ENCODE measurements at regions not wholly inside any gene's neighbourhood (a gene's known extent, or its start where the extent isn't known, plus 50 kb on each side); places are given as distances from the start of the nearest gene placed in this dataset.
"Not testable (repeated sequence)": the region's sequence is repeated elsewhere in the genome, so short reads cannot be mapped to it uniquely, and the experiment has no call there.

GRCh38 chr6:78694628-78695027 lies 172.7 kb upstream of the IRAK1BP1 start:
- not testable (repeated sequence) for H3K9me2 ChIP-seq (ENCODE audit: insufficient read depth); H3K36me3 Mint-ChIP-seq (ENCODE audit: low read depth); H3K27me3 Mint-ChIP-seq (ENCODE audit: insufficient read depth, low read depth, poor library complexity); H3K27ac Mint-ChIP-seq; H3K4me1 Mint-ChIP-seq; DNase-seq (ENCODE audit: low spot score); H3K4me1 ChIP-seq (ENCODE audit: insufficient read depth); ATAC-seq; H3F3A ChIP-seq (replicated peaks; ENCODE audit: low read depth); H3K27ac ChIP-seq (ENCODE audit: low read depth); H3K4me3 Mint-ChIP-seq; H3K4me2 ChIP-seq; H2AFZ ChIP-seq; H3K27me3 ChIP-seq (ENCODE audit: insufficient read depth); H4K20me1 ChIP-seq (replicated peaks; ENCODE audit: insufficient read depth); H3K79me2 ChIP-seq (replicated peaks; ENCODE audit: insufficient read depth); H3K36me3 ChIP-seq (ENCODE audit: insufficient read depth); H3K4me3 ChIP-seq
- H3K9me3 Mint-ChIP-seq = peaks cover 16% of the 10 kb centered on the region

GRCh38 chr6:78700991-78701390 lies 166.4 kb upstream of the IRAK1BP1 start:
- H3F3A ChIP-seq (replicated peaks; ENCODE audit: low read depth) = no peaks in the 10 kb centered on the region
- DNase-seq (ENCODE audit: low spot score) (no peak), ATAC-seq (no peak)
- H4K20me1 ChIP-seq (replicated peaks; ENCODE audit: insufficient read depth) = no peaks in the 10 kb centered on the region
- Mint-ChIP-seq H3K4me1 (no peaks in the 10 kb centered on the region), H3K4me3 (no peak overlapping the region), H3K36me3 (ENCODE audit: low read depth) (0 out of 3 replicates have a peak, but pooled peaks cover under 1% of the 10 kb centered on the region), H3K9me3 (no peaks in the 10 kb centered on the region; the same call in 2 of the 3 replicates), H3K27ac (no peak overlapping the region), H3K27me3 (ENCODE audit: insufficient read depth, low read depth, poor library complexity) (no peaks in the 10 kb centered on the region)
- no peak overlapping the region for H3K4me2 ChIP-seq
- H3K79me2 ChIP-seq (replicated peaks; ENCODE audit: insufficient read depth) = no peaks in the 10 kb centered on the region
- H2AFZ ChIP-seq = no peak overlapping the region
- TF ChIP-seq REST (IDR thresholded peaks at IDR 0.05; ENCODE audit: unreplicated experiment) (no peak), ZNF114 (CRISPR knock-in tag; IDR thresholded peaks at IDR 0.05) (no peak), ZNF331 (CRISPR knock-in tag; IDR thresholded peaks at IDR 0.05; ENCODE audit: low read depth) (no peak), EZH2phosphoT487 (IDR thresholded peaks at IDR 0.05; ENCODE audit: unreplicated experiment) (no peak), STAT1 (IDR thresholded peaks at IDR 0.05; ENCODE audit: unreplicated experiment) (no peak), POLR2AphosphoS5 (IDR thresholded peaks at IDR 0.05; ENCODE audit: low read depth) (no peak), ZNF462 (CRISPR knock-in tag; IDR thresholded peaks at IDR 0.05) (no peak), JUNB (IDR thresholded peaks at IDR 0.05; ENCODE audit: unreplicated experiment) (no peak)
- no peaks in the 10 kb centered on the region for H3K27me3 ChIP-seq (ENCODE audit: insufficient read depth)
- no peaks in the 10 kb centered on the region for H3K4me1 ChIP-seq (ENCODE audit: insufficient read depth)
- no peak overlapping the region for H3K27ac ChIP-seq (ENCODE audit: low read depth)
- no peak overlapping the region for H3K4me3 ChIP-seq
- H3K9me2 ChIP-seq (ENCODE audit: insufficient read depth) = 0 out of 2 replicates have a peak, but pooled peaks cover 5% of the 10 kb centered on the region
- no peaks in the 10 kb centered on the region for H3K36me3 ChIP-seq (ENCODE audit: insufficient read depth)

All from GM23338 (cell line).